IMR-90 (cell line): ENCODE measurements at regions not wholly inside any gene's neighbourhood (a gene's known extent, or its start where the extent isn't known, plus 50 kb on each side); places are given as distances from the start of the nearest gene placed in this dataset.

Experiments used
- ATAC-seq: fragments of 200-7000 bp; cut with Tn5 transposase; 2 replicates; pipeline ENCODE4 v1.9.1; 2020; ENCODE audit warnings: low read depth, mild to moderate bottlenecking, moderate library complexity
- BruUV-seq: library from RNA; stranded (reverse); fragments of 400-500 nt; replicated peaks from 2 replicates; lab custom pipeline; 2021; lab: Mats Ljungman, UMichigan
- CTCF ChIA-PET: fragments of 300-600 bp; formaldehyde crosslinking; extraction: SDS; loops from one replicate; lab custom pipeline; 2021; ENCODE audit warnings: antibody characterized with exemption; lab: Yijun Ruan, JAX
- POLR2A ChIA-PET: fragments of 300-600 bp; sonication (Branson Sonifier 250); formaldehyde crosslinking; loops from one replicate; lab custom pipeline; 2022; ENCODE audit warnings: antibody characterized with exemption; ENCODE audit not compliant: unreplicated experiment; lab: Charles Lee
- DNase-seq: peaks from one replicate; pipeline ENCODE4 v3.0.0; 2013
- H2AFZ ChIP-seq: replicated peaks from 2 replicates; pipeline ENCODE3; 2013; ENCODE audit warnings: low read length, mild to moderate bottlenecking; ENCODE audit not compliant: poor library complexity
- H2AK5ac ChIP-seq: 2 replicates; pipeline ENCODE4 v1.6.1; 2013; ENCODE audit warnings: low read depth, low read length, inconsistent platforms
- H2AK9ac ChIP-seq: replicated peaks from 2 replicates; pipeline ENCODE3; 2013; ENCODE audit warnings: mild to moderate bottlenecking, low read depth, low read length, moderate library complexity; ENCODE audit not compliant: poor library complexity
- H2BK120ac ChIP-seq: 2 replicates; pipeline ENCODE4 v1.6.1; 2013; ENCODE audit warnings: low read depth, low read length, inconsistent platforms
- H2BK15ac ChIP-seq: 3 replicates; pipeline ENCODE4 v1.6.1; 2013; ENCODE audit warnings: low read depth, low read length, inconsistent platforms
- H2BK20ac ChIP-seq: 2 replicates; pipeline ENCODE4 v1.6.1; 2013; ENCODE audit warnings: low read depth, mild to moderate bottlenecking, inconsistent platforms, low read length, moderate library complexity
- H2BK5ac ChIP-seq: 2 replicates; pipeline ENCODE4 v1.6.1; 2013; ENCODE audit warnings: mild to moderate bottlenecking, low read depth, low read length, inconsistent platforms; ENCODE audit not compliant: poor library complexity, severe bottlenecking
- H3K14ac ChIP-seq: replicated peaks from 2 replicates; pipeline ENCODE4 v1.6.1; 2013; ENCODE audit warnings: low read depth, low read length, inconsistent platforms
- H3K18ac ChIP-seq: 2 replicates; pipeline ENCODE4 v1.6.1; 2013; ENCODE audit warnings: low read depth, low read length, control low read depth
- H3K23ac ChIP-seq: 2 replicates; pipeline ENCODE4 v1.6.1; 2013; ENCODE audit warnings: low read depth, low read length, inconsistent platforms
- H3K27ac ChIP-seq: 2 replicates; pipeline ENCODE4 v1.5.1; 2013; ENCODE audit warnings: mild to moderate bottlenecking, control low read depth, low read length; ENCODE audit not compliant: insufficient read depth
- H3K27me3 ChIP-seq: 2 replicates; pipeline ENCODE4 v1.6.1; 2013; ENCODE audit warnings: low read length; ENCODE audit not compliant: control insufficient read depth, insufficient read depth
- H3K36me3 ChIP-seq: 2 replicates; pipeline ENCODE4 v1.6.1; 2013; ENCODE audit warnings: low read length, mixed read lengths; ENCODE audit not compliant: control insufficient read depth, insufficient read depth
- H3K4ac ChIP-seq: 2 replicates; pipeline ENCODE4 v1.6.1; 2013; ENCODE audit warnings: low read depth, low read length, inconsistent platforms
- H3K4me1 ChIP-seq: 2 replicates; pipeline ENCODE4 v1.6.1; 2013; ENCODE audit warnings: low read length, mixed read lengths; ENCODE audit not compliant: control insufficient read depth, insufficient read depth
- H3K4me2 ChIP-seq: 2 replicates; pipeline ENCODE4 v1.6.1; 2013; ENCODE audit warnings: low read depth, mild to moderate bottlenecking, control low read depth, low read length, moderate library complexity
- H3K4me3 ChIP-seq: 2 replicates; pipeline ENCODE4 v1.5.1; 2013; ENCODE audit warnings: low read depth, mild to moderate bottlenecking, control low read depth, low read length, moderate library complexity; ENCODE audit not compliant: insufficient read depth
- H3K56ac ChIP-seq: 2 replicates; pipeline ENCODE4 v1.6.1; 2013; ENCODE audit warnings: low read length, inconsistent platforms; ENCODE audit not compliant: insufficient read depth; ENCODE audit errors: extremely low read depth
- H3K79me1 ChIP-seq, 2 experiments: 2 replicates each; pipeline ENCODE4 v1.6.1; 2013; ENCODE audit warnings: low read length in 2 of 2, inconsistent platforms in 1 of 2, low read depth in 1 of 2
- H3K9ac ChIP-seq: 2 replicates; pipeline ENCODE4 v1.6.1; 2013; ENCODE audit warnings: low read depth, low read length, control low read depth
- H3K9me1 ChIP-seq: 2 replicates; pipeline ENCODE4 v1.6.1; 2013; ENCODE audit warnings: low read length, inconsistent platforms; ENCODE audit not compliant: insufficient read depth
- H3K9me3 ChIP-seq: 2 replicates; pipeline ENCODE4 v1.6.1; 2013; ENCODE audit warnings: low read length; ENCODE audit not compliant: control insufficient read depth, insufficient read depth
- H4K20me1 ChIP-seq: 2 replicates; pipeline ENCODE4 v1.6.1; 2013; ENCODE audit warnings: low read length, inconsistent platforms; ENCODE audit not compliant: insufficient read depth
- H4K5ac ChIP-seq: 2 replicates; pipeline ENCODE4 v1.6.1; 2013; ENCODE audit warnings: mild to moderate bottlenecking, low read depth, low read length, control low read depth
- H4K8ac ChIP-seq, 2 experiments: 2 replicates each; pipeline ENCODE4 v1.6.1; 2013; ENCODE audit warnings: low read depth in 2 of 2, low read length in 2 of 2, control low read depth in 1 of 2, inconsistent platforms in 1 of 2
- H4K91ac ChIP-seq: 2 replicates; pipeline ENCODE4 v1.6.1; 2013; ENCODE audit warnings: low read depth, low read length, inconsistent platforms; ENCODE audit not compliant: insufficient read depth
- CEBPB ChIP-seq: IDR thresholded peaks from 2 replicates; pipeline ENCODE4 v1.6.1; 2012; ENCODE audit warnings: low read depth, low read length, improper control_type of control experiment
- FOS ChIP-seq: fragments of 150-350 bp; IDR thresholded peaks from 2 replicates; pipeline ENCODE4 v1.6.1; 2016; ENCODE audit warnings: low read depth, low read length
- NFE2L2 ChIP-seq: fragments of 150-350 bp; IDR thresholded peaks from 2 replicates; pipeline ENCODE4 v1.6.1; 2016; ENCODE audit warnings: low read depth, mild to moderate bottlenecking, low read length
- RAD21 ChIP-seq: IDR thresholded peaks from 2 replicates; pipeline ENCODE4 v1.6.1; 2012; ENCODE audit warnings: low read length, improper control_type of control experiment
- RCOR1 ChIP-seq: IDR thresholded peaks from 2 replicates; pipeline ENCODE4 v1.6.1; 2012; ENCODE audit warnings: mild to moderate bottlenecking, low read length, improper control_type of control experiment; ENCODE audit not compliant: insufficient replicate concordance
- RFX5 ChIP-seq: IDR thresholded peaks from 2 replicates; pipeline ENCODE4 v1.8.0; 2012; ENCODE audit warnings: low read depth, mild to moderate bottlenecking, low read length, moderate library complexity
- WGBS, 2 experiments: methylation state at CpG; one replicate each; pipeline versions ENCODE4 v1.1.5 to v1.1.7; 2013; ENCODE audit warnings: missing lambda C conversion rate in 2 of 2; ENCODE audit not compliant: insufficient read length in 1 of 2; ENCODE audit errors: extremely low coverage in 2 of 2; 5-methylcytosine and 5-hydroxymethylcytosine counted together
- dilution Hi-C: fragments of 300-500 bp; cut with HindIII; formaldehyde crosslinking; loops from one replicate; pipeline ENCODE4 v1.14.3; 2018; ENCODE audit warnings: low sequenced_read_pairs; ENCODE audit not compliant: unreplicated experiment
- in situ Hi-C: fragments of 300-500 bp; cut with MboI; formaldehyde crosslinking; loops from 3 replicates; pipeline ENCODE4 v1.14.3; 2019; ENCODE audit warnings: low sequenced_read_pairs, inconsistent platforms, mixed read lengths
- intact Hi-C: fragments of 100-400 bp; cut with micrococcal nuclease; formaldehyde crosslinking; loops from 2 replicates; pipeline ENCODE4 v1.10.0; 2022
- TF ChIP-seq, protein P1 (sequence below): conservative IDR thresholded peaks from 2 replicates; pipeline ENCODE4 v1.5.1; 2012; ENCODE audit warnings: mild to moderate bottlenecking, low read depth, low read length, improper control_type of control experiment
- TF ChIP-seq, protein P2 (sequence below): fragments of 150-350 bp; IDR thresholded peaks from 2 replicates; pipeline ENCODE4 v1.6.1; 2016; ENCODE audit warnings: low read depth, mild to moderate bottlenecking, low read length, moderate library complexity, borderline replicate concordance

DNA sequence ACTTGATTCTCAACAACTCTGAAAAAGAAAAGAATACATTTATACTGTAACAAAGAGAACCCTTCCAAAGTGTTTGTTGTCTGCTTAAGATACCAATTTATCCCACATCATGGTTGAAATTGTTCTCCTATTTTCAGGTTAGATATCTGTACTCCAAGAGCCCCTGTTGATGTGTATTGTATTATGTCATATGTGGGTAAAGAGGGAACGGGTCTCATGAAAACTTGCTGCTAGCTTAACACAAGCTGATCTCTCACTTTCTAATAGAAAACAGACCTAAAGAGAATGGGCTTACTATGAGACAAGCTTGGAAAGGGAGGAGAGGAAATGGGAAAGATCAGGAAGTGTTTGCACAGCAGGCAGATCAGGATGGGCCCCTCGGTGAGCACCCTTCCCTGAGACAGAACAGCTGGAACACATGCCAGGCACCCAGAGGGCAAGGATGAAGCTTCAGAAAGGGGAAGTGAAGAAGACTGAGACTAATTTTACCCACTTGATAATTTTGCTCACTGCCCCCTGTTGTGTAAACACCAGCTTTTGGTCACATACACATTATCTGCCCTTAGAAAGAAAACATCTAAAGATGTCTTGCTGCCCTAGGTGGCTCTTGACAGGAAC, 747.9 kb upstream of the CCDC54 start:
- H3K4me3 ChIP-seq, result no peak overlapping the region
- no peak overlapping the region for H4K91ac ChIP-seq
- H3K4ac ChIP-seq, result no peak overlapping the region
- no peak overlapping the region for H2BK20ac ChIP-seq
- H3K4me1 ChIP-seq, result peaks cover 2% of the 10 kb centered on the region; the same call in 1 of the 2 replicates
- intact Hi-C loops (no loop called here), dilution Hi-C loops (no loop called here), in situ Hi-C loops (no loop called here)
- DNase-seq, result no peak
- no peak overlapping the region for H3K18ac ChIP-seq
- no peaks in the 10 kb centered on the region for H3K36me3 ChIP-seq
- H3K4me2 ChIP-seq, result no peak overlapping the region
- H3K56ac ChIP-seq, result no peak overlapping the region
- H2BK120ac ChIP-seq, result no peak overlapping the region
- H3K9me3 ChIP-seq, result no peaks in the 10 kb centered on the region
- H2BK5ac ChIP-seq, result no peak overlapping the region
- no peak for TF ChIP-seq RAD21
- no peak for TF ChIP-seq CEBPB
- no peak for TF ChIP-seq RFX5
- TF ChIP-seq, protein P1, sequence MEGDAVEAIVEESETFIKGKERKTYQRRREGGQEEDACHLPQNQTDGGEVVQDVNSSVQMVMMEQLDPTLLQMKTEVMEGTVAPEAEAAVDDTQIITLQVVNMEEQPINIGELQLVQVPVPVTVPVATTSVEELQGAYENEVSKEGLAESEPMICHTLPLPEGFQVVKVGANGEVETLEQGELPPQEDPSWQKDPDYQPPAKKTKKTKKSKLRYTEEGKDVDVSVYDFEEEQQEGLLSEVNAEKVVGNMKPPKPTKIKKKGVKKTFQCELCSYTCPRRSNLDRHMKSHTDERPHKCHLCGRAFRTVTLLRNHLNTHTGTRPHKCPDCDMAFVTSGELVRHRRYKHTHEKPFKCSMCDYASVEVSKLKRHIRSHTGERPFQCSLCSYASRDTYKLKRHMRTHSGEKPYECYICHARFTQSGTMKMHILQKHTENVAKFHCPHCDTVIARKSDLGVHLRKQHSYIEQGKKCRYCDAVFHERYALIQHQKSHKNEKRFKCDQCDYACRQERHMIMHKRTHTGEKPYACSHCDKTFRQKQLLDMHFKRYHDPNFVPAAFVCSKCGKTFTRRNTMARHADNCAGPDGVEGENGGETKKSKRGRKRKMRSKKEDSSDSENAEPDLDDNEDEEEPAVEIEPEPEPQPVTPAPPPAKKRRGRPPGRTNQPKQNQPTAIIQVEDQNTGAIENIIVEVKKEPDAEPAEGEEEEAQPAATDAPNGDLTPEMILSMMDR, result no peak
- no peak for TF ChIP-seq FOS
- no peak for TF ChIP-seq NFE2L2
- TF ChIP-seq RCOR1, result no peak
- TF ChIP-seq, protein P2, sequence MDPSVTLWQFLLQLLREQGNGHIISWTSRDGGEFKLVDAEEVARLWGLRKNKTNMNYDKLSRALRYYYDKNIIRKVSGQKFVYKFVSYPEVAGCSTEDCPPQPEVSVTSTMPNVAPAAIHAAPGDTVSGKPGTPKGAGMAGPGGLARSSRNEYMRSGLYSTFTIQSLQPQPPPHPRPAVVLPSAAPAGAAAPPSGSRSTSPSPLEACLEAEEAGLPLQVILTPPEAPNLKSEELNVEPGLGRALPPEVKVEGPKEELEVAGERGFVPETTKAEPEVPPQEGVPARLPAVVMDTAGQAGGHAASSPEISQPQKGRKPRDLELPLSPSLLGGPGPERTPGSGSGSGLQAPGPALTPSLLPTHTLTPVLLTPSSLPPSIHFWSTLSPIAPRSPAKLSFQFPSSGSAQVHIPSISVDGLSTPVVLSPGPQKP, result no peak
- no peaks in the 10 kb centered on the region for H4K20me1 ChIP-seq
- no peak overlapping the region for H2AK9ac ChIP-seq
- WGBS, 2 experiments, result no CpG with 5 or more reads among the region's 2 CpGs
- H3K9me1 ChIP-seq, result no peaks in the 10 kb centered on the region
- CTCF ChIA-PET, result no interaction called here
- H3K79me1 ChIP-seq, result no peaks in the 10 kb centered on the region
- POLR2A ChIA-PET, result interaction anchor here (0.6 kb wide), 1 partner anchor 795 kb away, joined by 4 read pairs; no protein-coding TSS in a partner anchor
- no peak overlapping the region for H3K9ac ChIP-seq
- no peaks in the 10 kb centered on the region for H3K27me3 ChIP-seq
- no peak overlapping the region for H2BK15ac ChIP-seq
- no peak overlapping the region for H3K27ac ChIP-seq
- BruUV-seq, result no TSS peak
- ATAC-seq, result no peak
- H2AFZ ChIP-seq, result peak overlapping the region; percentile 16
- H3K23ac ChIP-seq, result no peak overlapping the region
- H4K5ac ChIP-seq, result peak overlapping the region; percentile 61; the same call in 1 of the 2 replicates
- peak overlapping the region in 1 of 2 experiments; percentile 30; a peak in 1 of 4 replicates for H4K8ac ChIP-seq
- no peak overlapping the region for H3K14ac ChIP-seq
- no peak overlapping the region for H2AK5ac ChIP-seq
